Heart right ventricle (tissue), 16 donors: ENCODE measurements at regions not wholly inside any gene's neighbourhood (a gene's known extent, or its start where the extent isn't known, plus 50 kb on each side); places are given as distances from the start of the nearest gene placed in this dataset.

Source experiments
- ATAC-seq, 8 donors: fragments of 200-7000 bp; cut with Tn5 transposase; one replicate each; pipeline ENCODE4 v1.9.1; 2020; ENCODE audit warnings: mild to moderate bottlenecking in 8 of 8, moderate library complexity in 8 of 8, moderate number of reproducible peaks in 1 of 8
- DNase-seq, 2 donors: peaks; one replicate each; pipeline ENCODE4 v3.0.0-alpha.2; 2020
- H3K27ac ChIP-seq, 10 donors: fragments of 200-600 bp; sonication (generic) in 2 of 10; one replicate each; pipeline versions ENCODE4 v1.5.0 to v1.8.0; 2020 to 2022; ENCODE audit warnings: mild to moderate bottlenecking in 3 of 10
- H3K27me3 ChIP-seq, 7 donors: fragments of 200-600 bp; one replicate each; pipeline ENCODE4 v1.8.0; 2021 to 2022; ENCODE audit warnings: mild to moderate bottlenecking in 2 of 7
- H3K36me3 ChIP-seq, 9 donors: fragments of 200-600 bp; sonication (generic) in 1 of 9; one replicate each; pipeline versions ENCODE4 v1.5.0 to v1.8.0; 2020 to 2022; ENCODE audit warnings: mild to moderate bottlenecking in 2 of 9
- H3K4me1 ChIP-seq, 9 donors: fragments of 200-600 bp; sonication (generic) in 1 of 9; one replicate each; pipeline versions ENCODE4 v1.5.0 to v1.8.0; 2020 to 2022; ENCODE audit warnings: mild to moderate bottlenecking in 4 of 9
- H3K4me3 ChIP-seq, 10 donors: fragments of 200-600 bp; sonication (generic) in 2 of 10; one replicate each; pipeline versions ENCODE4 v1.5.0 to v1.8.0; 2020 to 2022; ENCODE audit warnings: mild to moderate bottlenecking in 7 of 10, moderate library complexity in 2 of 10
- H3K9me3 ChIP-seq, 11 donors: fragments of 200-600 bp in 10 of 11; sonication (generic) in 2 of 11; one replicate each; pipeline versions ENCODE4 v1.5.0 to v1.8.0; 2013 to 2022; ENCODE audit warnings: mild to moderate bottlenecking in 2 of 11, control low read depth in 1 of 11, moderate library complexity in 1 of 11
- WGBS, 2 donors: extraction: QIAGEN DNeasy Blood & Tissue Kit; methylation state at CpG; one replicate each; pipeline ENCODE4 v1.1.7; 2013; ENCODE audit warnings: inconsistent platforms in 1 of 2; 5-methylcytosine and 5-hydroxymethylcytosine counted together
- intact Hi-C, 10 donors: fragments of 100-400 bp; cut with DNase I; formaldehyde crosslinking; loops; one replicate each; pipeline versions ENCODE4 v1.11.1 to v1.14.2; 2022
- TF ChIP-seq, protein P1 (sequence below), 9 donors: fragments of 200-600 bp; sonication (generic) in 2 of 9; IDR thresholded peaks; one replicate each; pipeline versions ENCODE4 v1.5.0 to v1.8.0; 2021 to 2022; ENCODE audit warnings: antibody characterized with exemption in 9 of 9, mild to moderate bottlenecking in 5 of 9, moderate library complexity in 1 of 9
- donor health status: Arrhythmogenic right ventricular cardiomyopathy.
- donor health status: ischemic (EF 13 %, LVEDD 7.1; RV severe dilation, severe dysfunction).
- donor health status: healthy with polysubstance abuse.
- donor health status: DM: no; HTN: yes; CAD: no.
- donor health status: DM: no; HTN: no; CAD: no.
- donor health status: ischemic (EF 25% LVEDD 6.9; RV normal size, moderate dysfunction).
- donor health status: ischemic (EF 25% LVEDD 5.7; RV mildly dilated, moderate dysfunction).
- donor health status: healthy.
- donor health status: DM: yes; HTN: yes; CAD: no.
- donor health status: Ischemic cardiomyopathy.
- donor health status: ischemic (EF 35%, LVEDD 5.7; RV mildly dilated, moderate dysfunction).
- donor health status: nonischemic (EF 11% LVEDD 7.7; RV severe dilation, severe dysfunction).
- donor health status: DM: yes; HTN: yes; CAD: no.
- donor health status: PGD.
- donor health status: ischemic (EF 29% LVEDD 5.4; RV normal size, mild dysfunction).
- donor health status: nonischemic (EF 23%, LVEDD 6.1; RV moderate dilation, normal function).

DNA sequence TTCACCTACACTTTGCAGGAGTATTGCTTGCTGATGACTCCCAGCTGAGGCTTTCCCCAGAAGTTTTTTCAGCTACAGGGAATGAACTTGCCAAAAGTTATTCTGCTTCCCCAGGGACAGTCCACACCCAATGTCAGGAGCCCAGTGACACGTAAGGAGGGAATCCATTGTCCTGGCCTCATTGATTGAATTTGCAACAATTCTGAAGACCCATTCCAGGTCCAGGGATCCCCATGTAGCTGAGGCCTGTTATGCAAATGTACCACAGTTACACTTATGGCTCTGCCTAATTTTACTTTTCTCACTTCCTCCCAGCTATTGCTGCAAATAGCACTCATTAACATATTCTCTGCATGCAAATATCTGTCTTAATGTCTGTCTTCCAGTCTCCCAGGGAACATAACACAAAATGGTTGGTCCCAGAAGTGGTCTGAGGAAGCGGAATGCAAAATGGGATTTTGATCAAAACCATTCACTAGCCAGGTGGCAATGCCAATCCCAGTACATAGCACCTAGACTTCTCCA lies 113.7 kb upstream of the ACTRT1 start:
- intact Hi-C loops: no loop called here

DNA sequence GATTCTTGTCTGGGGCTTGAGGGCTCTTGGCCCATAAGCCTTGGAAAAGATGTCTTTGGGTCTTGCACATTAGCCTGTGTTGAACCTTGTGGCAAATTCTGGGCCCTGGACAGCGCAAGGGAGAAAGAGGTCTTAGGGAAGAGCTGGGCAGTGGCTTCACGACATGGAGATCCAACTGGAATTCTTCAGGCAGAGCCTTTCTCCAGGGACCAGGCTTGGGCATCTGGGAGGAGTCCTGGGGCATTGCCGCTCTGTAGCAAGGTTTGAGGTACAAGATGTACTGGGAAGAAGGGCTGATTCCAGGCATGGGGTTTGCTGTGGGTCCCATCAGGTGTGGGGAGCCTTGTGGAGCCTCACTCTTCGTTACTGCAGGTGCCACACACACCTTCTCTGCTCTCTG lies 104.0 kb upstream of the ACTRT1 start:
- Histone ChIP-seq H3K36me3 (no peaks in the 10 kb centered on the region), H3K27me3 (no peaks in the 10 kb centered on the region), H3K27ac (no peak overlapping the region), H3K9me3 (peaks cover 0 to 64% (median 0%) of the 10 kb centered on the region in 11 donors), H3K4me1 (no peaks in the 10 kb centered on the region), H3K4me3 (no peak overlapping the region)
- TF ChIP-seq, protein P1, sequence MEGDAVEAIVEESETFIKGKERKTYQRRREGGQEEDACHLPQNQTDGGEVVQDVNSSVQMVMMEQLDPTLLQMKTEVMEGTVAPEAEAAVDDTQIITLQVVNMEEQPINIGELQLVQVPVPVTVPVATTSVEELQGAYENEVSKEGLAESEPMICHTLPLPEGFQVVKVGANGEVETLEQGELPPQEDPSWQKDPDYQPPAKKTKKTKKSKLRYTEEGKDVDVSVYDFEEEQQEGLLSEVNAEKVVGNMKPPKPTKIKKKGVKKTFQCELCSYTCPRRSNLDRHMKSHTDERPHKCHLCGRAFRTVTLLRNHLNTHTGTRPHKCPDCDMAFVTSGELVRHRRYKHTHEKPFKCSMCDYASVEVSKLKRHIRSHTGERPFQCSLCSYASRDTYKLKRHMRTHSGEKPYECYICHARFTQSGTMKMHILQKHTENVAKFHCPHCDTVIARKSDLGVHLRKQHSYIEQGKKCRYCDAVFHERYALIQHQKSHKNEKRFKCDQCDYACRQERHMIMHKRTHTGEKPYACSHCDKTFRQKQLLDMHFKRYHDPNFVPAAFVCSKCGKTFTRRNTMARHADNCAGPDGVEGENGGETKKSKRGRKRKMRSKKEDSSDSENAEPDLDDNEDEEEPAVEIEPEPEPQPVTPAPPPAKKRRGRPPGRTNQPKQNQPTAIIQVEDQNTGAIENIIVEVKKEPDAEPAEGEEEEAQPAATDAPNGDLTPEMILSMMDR (IDR thresholded peaks at IDR 0.05): no peak
- intact Hi-C loops: no loop called here
- no peak for ATAC-seq
- DNase-seq: no peak
- WGBS, 2 donors: 70 to 76% methylated on average over 4 of the region's 4 CpGs

More for the DNA sequence above, 113.7 kb upstream of the ACTRT1 start:
- no peak overlapping the region for H3K27ac ChIP-seq
- TF ChIP-seq, protein P1 (IDR thresholded peaks at IDR 0.05): no peak
- no peaks in the 10 kb centered on the region for H3K36me3 ChIP-seq
- no peak overlapping the region for H3K4me3 ChIP-seq
- DNase-seq (no peak), ATAC-seq (no peak)
- no peaks in the 10 kb centered on the region for H3K4me1 ChIP-seq
- WGBS, 2 donors: 66 to 82% methylated on average over 2 of the region's 2 CpGs
- H3K27me3 ChIP-seq: no peaks in the 10 kb centered on the region
- peaks cover 0 to 23% (median 0%) of the 10 kb centered on the region in 11 donors for H3K9me3 ChIP-seq

DNA sequence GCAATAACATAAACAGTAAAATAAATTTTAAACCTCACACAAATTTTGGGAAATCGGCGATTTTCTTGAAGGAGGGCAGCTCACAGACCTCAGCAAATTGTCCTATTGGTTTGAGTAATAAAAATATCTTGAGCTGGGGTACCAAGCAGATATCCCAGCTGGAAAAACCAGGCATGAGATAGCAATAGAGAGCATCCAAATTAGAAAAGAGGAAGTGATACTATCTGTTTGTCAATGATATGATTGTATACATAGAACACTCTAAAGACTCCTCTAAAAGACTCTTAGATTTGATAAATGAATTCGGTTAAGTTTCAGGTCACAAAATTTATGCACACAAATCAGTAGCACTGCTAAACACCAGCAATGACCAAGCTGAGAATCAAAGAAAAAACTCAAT lies 90.5 kb upstream of the ACTRT1 start:
- Histone ChIP-seq H3K36me3 (no peaks in the 10 kb centered on the region), H3K27me3 (no peaks in the 10 kb centered on the region), H3K4me1 (no peaks in the 10 kb centered on the region), H3K4me3 (no peak overlapping the region), H3K9me3 (peaks cover 0 to 9% (median 0%) of the 10 kb centered on the region in 11 donors), H3K27ac (no peak overlapping the region)
- ATAC-seq: no peak
- DNase-seq: no peak
- intact Hi-C loops: no loop called here
- WGBS, 2 donors: 95% methylated on average over 3 of the region's 3 CpGs
- TF ChIP-seq, protein P1 (IDR thresholded peaks at IDR 0.05): no peak

DNA sequence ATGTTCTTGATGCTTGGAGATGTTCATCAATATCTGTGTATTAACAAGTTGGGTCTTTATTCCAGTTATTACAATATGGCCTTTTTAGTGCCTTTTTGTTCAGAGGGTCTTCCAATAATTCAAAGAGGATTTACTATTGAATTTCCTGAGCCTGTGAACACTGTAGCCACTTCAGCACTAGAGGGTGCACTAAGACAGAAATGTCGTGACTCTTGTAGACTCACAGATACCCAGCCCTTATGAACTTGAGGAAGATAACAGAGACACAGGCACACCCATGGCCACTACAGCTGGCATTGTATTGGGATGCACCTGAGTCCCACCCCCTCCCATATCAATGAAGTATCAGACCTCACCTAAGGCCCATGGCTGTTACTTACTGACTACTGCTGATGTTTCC lies 54.4 kb upstream of the ACTRT1 start:
- WGBS, 2 donors: 7 to 17% methylated on average over 1 of the region's 1 CpG
- DNase-seq (no peak), ATAC-seq (no peak)
- intact Hi-C loops: no loop called here
- Histone ChIP-seq H3K27me3 (no peaks in the 10 kb centered on the region), H3K4me3 (no peak overlapping the region), H3K27ac (no peak overlapping the region), H3K9me3 (no peaks in the 10 kb centered on the region), H3K36me3 (no peaks in the 10 kb centered on the region), H3K4me1 (no peaks in the 10 kb centered on the region)
- TF ChIP-seq, protein P1 (IDR thresholded peaks at IDR 0.05): no peak
